ENCODE measurements at regions not wholly inside any gene's neighbourhood (a gene's known extent, or its start where the extent isn't known, plus 50 kb on each side); places are given as distances from the start of the nearest gene placed in this dataset.

DNA sequence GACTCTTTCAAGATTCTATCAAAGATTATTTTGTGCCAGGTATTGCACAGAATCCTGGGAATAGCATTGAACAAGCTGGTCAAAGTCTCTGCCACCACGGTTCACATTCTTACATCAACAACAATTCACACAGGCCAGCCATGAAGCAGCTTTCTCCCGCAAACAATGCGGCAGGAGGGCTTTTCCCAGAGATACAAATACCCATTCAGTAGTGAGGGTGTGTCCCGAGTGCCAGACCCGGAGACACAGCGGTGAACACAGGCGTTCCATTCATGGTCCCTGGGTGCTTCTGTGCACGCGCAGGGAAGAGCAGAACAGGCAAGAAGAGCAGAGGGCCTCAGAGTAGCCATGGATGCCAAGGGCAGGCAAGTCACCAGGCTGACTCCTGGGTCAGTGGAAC lies 83.3 kb upstream of the PDE10A start:
- ChIA-PET POLR2A (no interaction called here), CTCF (no interaction called here)
- no peaks in the 10 kb centered on the region for H3K36me3 ChIP-seq (ENCODE audit: control insufficient read depth, insufficient read depth, low read length)
- H3K27ac ChIP-seq (ENCODE audit: low read length) = no peak overlapping the region
- DNase-seq (ENCODE audit: low read depth, low spot score) (no peak), ATAC-seq (no peak; the same call in 1 of the 2 replicates)
- intact Hi-C loops (cut with micrococcal nuclease; ENCODE audit: unreplicated experiment) = no loop called here
- H3K9me3 ChIP-seq (ENCODE audit: control insufficient read depth, insufficient read depth, low read depth, low read length) = no peaks in the 10 kb centered on the region
- BruUV-seq (replicated peaks) = no TSS peak
- no peak overlapping the region for H3K4me3 ChIP-seq (ENCODE audit: low read depth in 2 of 2, low read length in 2 of 2)
- no peak for TF ChIP-seq SIN3A (IDR thresholded peaks at IDR 0.05; ENCODE audit: borderline replicate concordance, insufficient read depth, low read depth, low read length)
- no peak for TF ChIP-seq POLR2AphosphoS5 (IDR thresholded peaks at IDR 0.05; ENCODE audit: low read depth, low read length)
- TF ChIP-seq, protein P1, sequence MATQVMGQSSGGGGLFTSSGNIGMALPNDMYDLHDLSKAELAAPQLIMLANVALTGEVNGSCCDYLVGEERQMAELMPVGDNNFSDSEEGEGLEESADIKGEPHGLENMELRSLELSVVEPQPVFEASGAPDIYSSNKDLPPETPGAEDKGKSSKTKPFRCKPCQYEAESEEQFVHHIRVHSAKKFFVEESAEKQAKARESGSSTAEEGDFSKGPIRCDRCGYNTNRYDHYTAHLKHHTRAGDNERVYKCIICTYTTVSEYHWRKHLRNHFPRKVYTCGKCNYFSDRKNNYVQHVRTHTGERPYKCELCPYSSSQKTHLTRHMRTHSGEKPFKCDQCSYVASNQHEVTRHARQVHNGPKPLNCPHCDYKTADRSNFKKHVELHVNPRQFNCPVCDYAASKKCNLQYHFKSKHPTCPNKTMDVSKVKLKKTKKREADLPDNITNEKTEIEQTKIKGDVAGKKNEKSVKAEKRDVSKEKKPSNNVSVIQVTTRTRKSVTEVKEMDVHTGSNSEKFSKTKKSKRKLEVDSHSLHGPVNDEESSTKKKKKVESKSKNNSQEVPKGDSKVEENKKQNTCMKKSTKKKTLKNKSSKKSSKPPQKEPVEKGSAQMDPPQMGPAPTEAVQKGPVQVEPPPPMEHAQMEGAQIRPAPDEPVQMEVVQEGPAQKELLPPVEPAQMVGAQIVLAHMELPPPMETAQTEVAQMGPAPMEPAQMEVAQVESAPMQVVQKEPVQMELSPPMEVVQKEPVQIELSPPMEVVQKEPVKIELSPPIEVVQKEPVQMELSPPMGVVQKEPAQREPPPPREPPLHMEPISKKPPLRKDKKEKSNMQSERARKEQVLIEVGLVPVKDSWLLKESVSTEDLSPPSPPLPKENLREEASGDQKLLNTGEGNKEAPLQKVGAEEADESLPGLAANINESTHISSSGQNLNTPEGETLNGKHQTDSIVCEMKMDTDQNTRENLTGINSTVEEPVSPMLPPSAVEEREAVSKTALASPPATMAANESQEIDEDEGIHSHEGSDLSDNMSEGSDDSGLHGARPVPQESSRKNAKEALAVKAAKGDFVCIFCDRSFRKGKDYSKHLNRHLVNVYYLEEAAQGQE (IDR thresholded peaks at IDR 0.05; ENCODE audit: insufficient read depth in 1 of 2, low read depth in 2 of 2, low read length in 1 of 2) = no peak
- no peak for TF ChIP-seq TCF7L2 (IDR thresholded peaks at IDR 0.05; ENCODE audit: low read depth, low read length)
- no peak for TF ChIP-seq CTCF (IDR thresholded peaks at IDR 0.05)
- in situ Hi-C loops (cut with HindIII; ENCODE audit: low pct_unique_long_range_greater_than_20kb, low sequenced_read_pairs) = no loop called here
- no peaks in the 10 kb centered on the region for H3K4me1 ChIP-seq (ENCODE audit: control insufficient read depth, insufficient read depth, low read length)
- no peaks in the 10 kb centered on the region for H3K27me3 ChIP-seq (ENCODE audit: control insufficient read depth, insufficient read depth, low read length)

- H3K4me1 ChIP-seq (ENCODE audit: control insufficient read depth, insufficient read depth, low read length) = no peaks in the 10 kb centered on the region
- in situ Hi-C loops (cut with HindIII; ENCODE audit: low pct_unique_long_range_greater_than_20kb, low sequenced_read_pairs) (no loop called here), intact Hi-C loops (cut with micrococcal nuclease; ENCODE audit: unreplicated experiment) (no loop called here)
- H3K4me3 ChIP-seq (ENCODE audit: low read depth in 2 of 2, low read length in 2 of 2) = no peak overlapping the region
- DNase-seq (ENCODE audit: low read depth, low spot score) (no peak), ATAC-seq (no peak)
- H3K27me3 ChIP-seq (ENCODE audit: control insufficient read depth, insufficient read depth, low read length) = no peaks in the 10 kb centered on the region
- ChIA-PET POLR2A (interaction anchor here (0.6 kb wide), 1 partner anchor 129 kb away, joined by 3 read pairs; no protein-coding TSS in a partner anchor), CTCF (no interaction called here)
- no peaks in the 10 kb centered on the region for H3K9me3 ChIP-seq (ENCODE audit: control insufficient read depth, insufficient read depth, low read depth, low read length)
- TF ChIP-seq TCF7L2 (IDR thresholded peaks at IDR 0.05; ENCODE audit: low read depth, low read length) = no peak
- no peak for TF ChIP-seq SIN3A (IDR thresholded peaks at IDR 0.05; ENCODE audit: borderline replicate concordance, insufficient read depth, low read depth, low read length)
- TF ChIP-seq, protein P1 (IDR thresholded peaks at IDR 0.05; ENCODE audit: insufficient read depth in 1 of 2, low read depth in 2 of 2, low read length in 1 of 2) = no peak
- no peak for TF ChIP-seq CTCF (IDR thresholded peaks at IDR 0.05)
- no peak for TF ChIP-seq POLR2AphosphoS5 (IDR thresholded peaks at IDR 0.05; ENCODE audit: low read depth, low read length)
- no peaks in the 10 kb centered on the region for H3K36me3 ChIP-seq (ENCODE audit: control insufficient read depth, insufficient read depth, low read length)
- no TSS peak for BruUV-seq (replicated peaks)
- no peak overlapping the region for H3K27ac ChIP-seq (ENCODE audit: low read length)
Observed at GRCh38 chr6:165745492-165745891, 82.5 kb upstream of the PDE10A start.

Measured in Panc1 (cell line).